ENCODE measurements at regions not wholly inside any gene's neighbourhood (a gene's known extent, or its start where the extent isn't known, plus 50 kb on each side); places are given as distances from the start of the nearest gene placed in this dataset.

DNA sequence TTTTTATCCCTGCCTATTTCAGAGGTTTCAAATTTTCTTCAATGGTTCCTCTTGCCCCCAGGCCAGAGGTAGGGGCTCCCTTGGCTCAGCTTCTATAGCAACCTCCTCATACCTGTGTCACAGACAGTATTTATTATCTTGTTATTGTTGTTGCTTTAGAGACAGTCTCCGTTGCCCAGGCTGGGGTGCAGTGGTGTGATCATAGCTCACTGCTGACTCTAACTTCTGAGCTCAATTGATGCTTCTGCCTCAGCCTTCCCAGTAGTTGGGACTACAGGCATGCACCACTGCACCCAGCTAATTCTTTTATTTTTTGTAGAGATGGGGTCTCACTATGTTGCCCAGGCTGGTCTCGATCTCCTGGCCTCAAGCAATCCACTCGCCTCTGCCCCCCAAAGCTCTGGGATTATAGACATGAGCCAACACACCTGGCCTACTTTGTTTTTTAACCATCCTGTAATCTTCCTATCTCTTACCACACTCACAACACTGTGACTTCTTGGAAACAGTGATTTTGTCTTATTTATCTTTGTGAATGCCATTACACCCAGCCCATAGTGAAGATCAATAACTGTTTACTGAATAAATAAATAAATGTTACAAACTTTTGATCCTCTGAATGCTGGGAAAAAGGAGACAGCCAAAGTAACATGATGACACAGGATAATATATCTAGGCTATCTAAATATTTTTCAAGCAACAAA is 95.9 kb downstream of the PHLDA1 start (continued):
- TF ChIP-seq ARNTL (CRISPR knock-in tag; IDR thresholded peaks at IDR 0.05) (no peak), ZNF350 (CRISPR knock-in tag; IDR thresholded peaks at IDR 0.05; ENCODE audit: borderline replicate concordance, low read depth) (no peak), NFIC (IDR thresholded peaks at IDR 0.05; ENCODE audit: low read length) (peak; percentile 28; the same call in 1 of the 2 replicates), ZNF75D (CRISPR knock-in tag; IDR thresholded peaks at IDR 0.05; ENCODE audit: borderline replicate concordance) (no peak), KDM1A (CRISPR knock-in tag; IDR thresholded peaks at IDR 0.05) (peak; percentile 6; the same call in 1 of the 2 replicates), TCF7 (IDR thresholded peaks at IDR 0.05; ENCODE audit: low read depth) (peak; percentile 67), MTF1 (CRISPR knock-in tag; IDR thresholded peaks at IDR 0.05) (no peak), EP300 (IDR thresholded peaks at IDR 0.05; ENCODE audit: low read depth in 2 of 2, low read length in 2 of 2) (peak in 1 of 2 experiments; percentile 77; a peak in 1 of 4 replicates), EP300 (CRISPR knock-in tag; IDR thresholded peaks at IDR 0.05; ENCODE audit: borderline replicate concordance) (peak; percentile 53; the same call in 1 of the 2 replicates), IKZF1 (IDR thresholded peaks at IDR 0.05) (no peak), ARID2 (CRISPR knock-in tag; IDR thresholded peaks at IDR 0.05; ENCODE audit: borderline replicate concordance) (no peak), RELA (CRISPR knock-in tag; IDR thresholded peaks at IDR 0.05) (no peak), IRF2 (CRISPR knock-in tag; IDR thresholded peaks at IDR 0.05) (no peak), CREB1 (IDR thresholded peaks at IDR 0.05) (no peak), CREB1 (CRISPR knock-in tag; IDR thresholded peaks at IDR 0.05) (peak; percentile 25; the same call in 1 of the 2 replicates), TFDP2 (CRISPR knock-in tag; IDR thresholded peaks at IDR 0.05) (no peak), MED1 (CRISPR knock-in tag; IDR thresholded peaks at IDR 0.05) (peak; percentile 54; the same call in 1 of the 2 replicates), FOXP1 (IDR thresholded peaks at IDR 0.05) (no peak), FOXP1 (CRISPR knock-in tag; IDR thresholded peaks at IDR 0.05) (peak; percentile 85), ZNF564 (CRISPR knock-in tag; IDR thresholded peaks at IDR 0.05) (no peak), SOX5 (CRISPR knock-in tag; IDR thresholded peaks at IDR 0.05; ENCODE audit: borderline replicate concordance) (peak; percentile 51; the same call in 1 of the 2 replicates)
- TF ChIP-seq, protein P1, sequence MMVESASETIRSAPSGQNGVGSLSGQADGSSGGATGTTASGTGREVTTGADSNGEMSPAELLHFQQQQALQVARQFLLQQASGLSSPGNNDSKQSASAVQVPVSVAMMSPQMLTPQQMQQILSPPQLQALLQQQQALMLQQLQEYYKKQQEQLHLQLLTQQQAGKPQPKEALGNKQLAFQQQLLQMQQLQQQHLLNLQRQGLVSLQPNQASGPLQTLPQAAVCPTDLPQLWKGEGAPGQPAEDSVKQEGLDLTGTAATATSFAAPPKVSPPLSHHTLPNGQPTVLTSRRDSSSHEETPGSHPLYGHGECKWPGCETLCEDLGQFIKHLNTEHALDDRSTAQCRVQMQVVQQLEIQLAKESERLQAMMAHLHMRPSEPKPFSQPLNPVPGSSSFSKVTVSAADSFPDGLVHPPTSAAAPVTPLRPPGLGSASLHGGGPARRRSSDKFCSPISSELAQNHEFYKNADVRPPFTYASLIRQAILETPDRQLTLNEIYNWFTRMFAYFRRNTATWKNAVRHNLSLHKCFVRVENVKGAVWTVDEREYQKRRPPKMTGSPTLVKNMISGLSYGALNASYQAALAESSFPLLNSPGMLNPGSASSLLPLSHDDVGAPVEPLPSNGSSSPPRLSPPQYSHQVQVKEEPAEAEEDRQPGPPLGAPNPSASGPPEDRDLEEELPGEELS (CRISPR knock-in tag; IDR thresholded peaks at IDR 0.05), result peak; percentile 65
- TF ChIP-seq, protein P2, sequence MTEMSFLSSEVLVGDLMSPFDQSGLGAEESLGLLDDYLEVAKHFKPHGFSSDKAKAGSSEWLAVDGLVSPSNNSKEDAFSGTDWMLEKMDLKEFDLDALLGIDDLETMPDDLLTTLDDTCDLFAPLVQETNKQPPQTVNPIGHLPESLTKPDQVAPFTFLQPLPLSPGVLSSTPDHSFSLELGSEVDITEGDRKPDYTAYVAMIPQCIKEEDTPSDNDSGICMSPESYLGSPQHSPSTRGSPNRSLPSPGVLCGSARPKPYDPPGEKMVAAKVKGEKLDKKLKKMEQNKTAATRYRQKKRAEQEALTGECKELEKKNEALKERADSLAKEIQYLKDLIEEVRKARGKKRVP (CRISPR knock-in tag; IDR thresholded peaks at IDR 0.05), result peak in 1 of 2 experiments; percentile 88; a peak in 2 of 4 replicates
- TF ChIP-seq, protein P3, sequence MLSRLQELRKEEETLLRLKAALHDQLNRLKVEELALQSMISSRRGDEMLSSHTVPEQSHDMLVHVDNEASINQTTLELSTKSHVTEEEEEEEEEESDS (CRISPR knock-in tag; IDR thresholded peaks at IDR 0.05; ENCODE audit: borderline replicate concordance), result no peak
- TF ChIP-seq, protein P4, sequence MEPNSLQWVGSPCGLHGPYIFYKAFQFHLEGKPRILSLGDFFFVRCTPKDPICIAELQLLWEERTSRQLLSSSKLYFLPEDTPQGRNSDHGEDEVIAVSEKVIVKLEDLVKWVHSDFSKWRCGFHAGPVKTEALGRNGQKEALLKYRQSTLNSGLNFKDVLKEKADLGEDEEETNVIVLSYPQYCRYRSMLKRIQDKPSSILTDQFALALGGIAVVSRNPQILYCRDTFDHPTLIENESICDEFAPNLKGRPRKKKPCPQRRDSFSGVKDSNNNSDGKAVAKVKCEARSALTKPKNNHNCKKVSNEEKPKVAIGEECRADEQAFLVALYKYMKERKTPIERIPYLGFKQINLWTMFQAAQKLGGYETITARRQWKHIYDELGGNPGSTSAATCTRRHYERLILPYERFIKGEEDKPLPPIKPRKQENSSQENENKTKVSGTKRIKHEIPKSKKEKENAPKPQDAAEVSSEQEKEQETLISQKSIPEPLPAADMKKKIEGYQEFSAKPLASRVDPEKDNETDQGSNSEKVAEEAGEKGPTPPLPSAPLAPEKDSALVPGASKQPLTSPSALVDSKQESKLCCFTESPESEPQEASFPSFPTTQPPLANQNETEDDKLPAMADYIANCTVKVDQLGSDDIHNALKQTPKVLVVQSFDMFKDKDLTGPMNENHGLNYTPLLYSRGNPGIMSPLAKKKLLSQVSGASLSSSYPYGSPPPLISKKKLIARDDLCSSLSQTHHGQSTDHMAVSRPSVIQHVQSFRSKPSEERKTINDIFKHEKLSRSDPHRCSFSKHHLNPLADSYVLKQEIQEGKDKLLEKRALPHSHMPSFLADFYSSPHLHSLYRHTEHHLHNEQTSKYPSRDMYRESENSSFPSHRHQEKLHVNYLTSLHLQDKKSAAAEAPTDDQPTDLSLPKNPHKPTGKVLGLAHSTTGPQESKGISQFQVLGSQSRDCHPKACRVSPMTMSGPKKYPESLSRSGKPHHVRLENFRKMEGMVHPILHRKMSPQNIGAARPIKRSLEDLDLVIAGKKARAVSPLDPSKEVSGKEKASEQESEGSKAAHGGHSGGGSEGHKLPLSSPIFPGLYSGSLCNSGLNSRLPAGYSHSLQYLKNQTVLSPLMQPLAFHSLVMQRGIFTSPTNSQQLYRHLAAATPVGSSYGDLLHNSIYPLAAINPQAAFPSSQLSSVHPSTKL (CRISPR knock-in tag; IDR thresholded peaks at IDR 0.05), result peak; percentile 79
